Fibroblast of lung (primary cell): ENCODE measurements at regions not wholly inside any gene's neighbourhood (a gene's known extent, or its start where the extent isn't known, plus 50 kb on each side); places are given as distances from the start of the nearest gene placed in this dataset.

Experiments
- DNase-seq, 2 donors: peaks; one replicate each; pipeline versions ENCODE4 v3.0.0 to v3.0.0-alpha.2; 2010; ENCODE audit warnings: low read depth in 2 of 2
- H2AFZ ChIP-seq: 2 replicates; pipeline ENCODE4 v1.5.1; 2012; ENCODE audit warnings: low read length, control low read depth, inconsistent platforms
- H3K27ac ChIP-seq: 2 replicates; pipeline ENCODE4 v1.5.1; 2011; ENCODE audit warnings: low read length, control low read depth; ENCODE audit not compliant: insufficient read depth
- H3K27me3 ChIP-seq: 2 replicates; pipeline ENCODE4 v1.5.1; 2011; ENCODE audit warnings: mild to moderate bottlenecking, low read length; ENCODE audit not compliant: control insufficient read depth, insufficient read depth
- H3K36me3 ChIP-seq: 2 replicates; pipeline ENCODE4 v1.5.1; 2011; ENCODE audit warnings: low read length; ENCODE audit not compliant: control insufficient read depth, insufficient read depth
- H3K4me1 ChIP-seq: 2 replicates; pipeline ENCODE4 v1.5.1; 2011; ENCODE audit warnings: low read length; ENCODE audit not compliant: control insufficient read depth, insufficient read depth; ENCODE audit errors: extremely low read depth
- H3K4me2 ChIP-seq: 2 replicates; pipeline ENCODE4 v1.5.1; 2011; ENCODE audit warnings: low read length, control low read depth; ENCODE audit not compliant: insufficient read depth; ENCODE audit errors: extremely low read depth
- H3K4me3 ChIP-seq, 4 experiments: fragments of 200-600 bp in 1 of 4; sonication (generic) in 1 of 4; replicated peaks in 1 of 4; 2 replicates each; pipeline ENCODE4 v1.5.1; 2011 to 2016; ENCODE audit warnings: low read length in 4 of 4, low read depth in 3 of 4, mild to moderate bottlenecking in 3 of 4, control low read depth in 2 of 4, inconsistent platforms in 1 of 4, mixed read lengths in 1 of 4; ENCODE audit not compliant: insufficient read depth in 1 of 4; ENCODE audit errors: control extremely low read depth in 1 of 4
- H3K79me2 ChIP-seq: 2 replicates; pipeline ENCODE4 v1.5.1; 2012; ENCODE audit warnings: mild to moderate bottlenecking, low read length, inconsistent platforms; ENCODE audit not compliant: control insufficient read depth, insufficient read depth
- H3K9ac ChIP-seq: 2 replicates; pipeline ENCODE4 v1.5.1; 2011; ENCODE audit warnings: mild to moderate bottlenecking, low read length, control low read depth; ENCODE audit not compliant: insufficient read depth
- H3K9me3 ChIP-seq: 2 replicates; pipeline ENCODE4 v1.5.1; 2012; ENCODE audit warnings: low read depth, low read length; ENCODE audit not compliant: control insufficient read depth, insufficient read depth
- H4K20me1 ChIP-seq: 2 replicates; pipeline ENCODE4 v1.5.1; 2011; ENCODE audit warnings: low read length; ENCODE audit not compliant: control insufficient read depth, insufficient read depth; ENCODE audit errors: extremely low read depth
- CTCF ChIP-seq, 2 donors: IDR thresholded peaks in 1 of 2; conservative IDR thresholded peaks in 1 of 2; 1 replicate in 1 of 2; 2 replicates in 1 of 2; pipeline ENCODE4 v1.5.1; 2011 to 2012; ENCODE audit warnings: low read length in 2 of 2, control low read depth in 1 of 2, inconsistent platforms in 1 of 2, low read depth in 1 of 2, mild to moderate bottlenecking in 1 of 2
- EZH2 ChIP-seq: IDR thresholded peaks from 2 replicates; pipeline ENCODE4 v1.5.1; 2012; ENCODE audit warnings: low read length, control low read depth, mild to moderate bottlenecking; ENCODE audit errors: missing control alignments

GRCh38 chr5:89981878-89982773 is 427.4 kb downstream of the CETN3 start:
- no peak overlapping the region for H3K4me3 ChIP-seq
- H3K9me3 ChIP-seq, result no peaks in the 10 kb centered on the region
- no peak for DNase-seq
- no peak overlapping the region for H3K9ac ChIP-seq
- TF ChIP-seq EZH2 (no peak), CTCF (conservative IDR thresholded peaks at IDR 0.05 in 1 of 2, IDR thresholded peaks at IDR 0.05 in 1 of 2; ENCODE audit: low read depth in 1 of 2, low read length in 2 of 2) (no peak)
- no peaks in the 10 kb centered on the region for H3K79me2 ChIP-seq
- no peaks in the 10 kb centered on the region for H4K20me1 ChIP-seq
- no peaks in the 10 kb centered on the region for H3K27me3 ChIP-seq
- no peaks in the 10 kb centered on the region for H3K4me1 ChIP-seq
- no peak overlapping the region for H3K4me2 ChIP-seq
- H3K36me3 ChIP-seq, result no peaks in the 10 kb centered on the region
- no peak overlapping the region for H3K27ac ChIP-seq
- no peak overlapping the region for H2AFZ ChIP-seq

GRCh38 chr5:89981021-89981420 is 428.5 kb downstream of the CETN3 start:
- DNase-seq, result no peak
- H3K4me3 ChIP-seq, result no peak overlapping the region
- no peaks in the 10 kb centered on the region for H3K79me2 ChIP-seq
- no peaks in the 10 kb centered on the region for H3K36me3 ChIP-seq
- no peak overlapping the region for H3K9ac ChIP-seq
- no peaks in the 10 kb centered on the region for H3K27me3 ChIP-seq
- no peak for TF ChIP-seq EZH2
- no peak for TF ChIP-seq CTCF (conservative IDR thresholded peaks at IDR 0.05 in 1 of 2, IDR thresholded peaks at IDR 0.05 in 1 of 2; ENCODE audit: low read depth in 1 of 2, low read length in 2 of 2)
- H2AFZ ChIP-seq, result no peak overlapping the region
- H4K20me1 ChIP-seq, result no peaks in the 10 kb centered on the region
- H3K4me2 ChIP-seq, result no peak overlapping the region
- H3K4me1 ChIP-seq, result no peaks in the 10 kb centered on the region
- H3K27ac ChIP-seq, result no peak overlapping the region
- no peaks in the 10 kb centered on the region for H3K9me3 ChIP-seq

- Histone ChIP-seq H3K79me2 (no peaks in the 10 kb centered on the region), H3K27me3 (no peaks in the 10 kb centered on the region), H3K4me3 (no peak overlapping the region), H4K20me1 (no peaks in the 10 kb centered on the region), H3K4me1 (no peaks in the 10 kb centered on the region), H3K9ac (no peak overlapping the region), H3K36me3 (no peaks in the 10 kb centered on the region), H3K4me2 (no peak overlapping the region), H2AFZ (no peak overlapping the region), H3K27ac (no peak overlapping the region), H3K9me3 (no peaks in the 10 kb centered on the region)
- no peak for DNase-seq
- TF ChIP-seq CTCF (conservative IDR thresholded peaks at IDR 0.05 in 1 of 2, IDR thresholded peaks at IDR 0.05 in 1 of 2; ENCODE audit: low read depth in 1 of 2, low read length in 2 of 2), result no peak
- TF ChIP-seq EZH2, result no peak
Observed at GRCh38 chr5:89973516-89973915, 436.0 kb downstream of the CETN3 start.
